Lower leg skin (tissue), 4 donors: ENCODE measurements at regions not wholly inside any gene's neighbourhood (a gene's known extent, or its start where the extent isn't known, plus 50 kb on each side); places are given as distances from the start of the nearest gene placed in this dataset.

ENCODE experiments used
- DNase-seq, 2 donors: peaks; one replicate each; pipeline ENCODE4 v3.0.0-alpha.2; 2019; ENCODE audit warnings: low spot score in 2 of 2
- H3K4me3 ChIP-seq: fragments of 200-600 bp; sonication (generic); 2 replicates; pipeline ENCODE4 v1.5.1; 2017; ENCODE audit warnings: mild to moderate bottlenecking, low read depth; ENCODE audit not compliant: poor library complexity, severe bottlenecking
- CTCF ChIP-seq, 3 donors: fragments of 450-650 bp; IDR thresholded peaks; one replicate each; pipeline ENCODE4 v1.5.1; 2016; ENCODE audit warnings: antibody characterized with exemption in 3 of 3, mild to moderate bottlenecking in 3 of 3, moderate library complexity in 2 of 3
- POLR2A ChIP-seq, 2 donors: fragments of 450-650 bp; IDR thresholded peaks; one replicate each; pipeline ENCODE4 v1.6.1; 2016 to 2017; ENCODE audit warnings: antibody characterized with exemption in 2 of 2, mild to moderate bottlenecking in 1 of 2, moderate library complexity in 1 of 2
- WGBS, 2 donors: methylation state at CpG; one replicate each; pipeline ENCODE4 v1.1.5; 2018; 5-methylcytosine and 5-hydroxymethylcytosine counted together
- intact Hi-C: fragments of 100-400 bp; cut with DNase I; formaldehyde crosslinking; loops from one replicate; pipeline ENCODE4 v1.15.0; 2023; ENCODE audit warnings: low total_unique reads

DNA sequence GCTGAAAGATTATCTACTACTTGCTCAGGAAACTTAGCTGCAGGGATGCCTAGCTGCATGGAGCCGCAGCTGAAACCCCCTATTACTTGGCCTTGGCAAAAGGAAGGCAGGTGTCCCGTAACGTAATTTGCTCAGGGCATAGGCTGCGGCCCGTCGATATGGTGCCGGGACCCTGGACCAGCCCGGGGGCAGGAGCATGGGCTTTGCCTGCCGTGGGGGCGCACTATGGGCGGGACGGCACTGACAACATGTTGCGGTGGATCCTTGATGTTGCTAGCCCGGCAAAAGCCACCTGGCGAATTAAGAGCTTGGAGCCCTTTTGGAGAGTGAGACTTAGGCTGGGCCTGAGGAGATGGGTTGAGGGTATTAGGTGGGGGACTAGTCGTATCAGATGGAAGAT is 1551.2 kb downstream of the AACS start:
- DNase-seq = no peak
- 95 to 97% methylated on average over 16 of the region's 16 CpGs for WGBS, 2 donors
- intact Hi-C loops = no loop called here
- no peak overlapping the region for H3K4me3 ChIP-seq
- TF ChIP-seq CTCF (IDR thresholded peaks at IDR 0.05) = no peak
- no peak for TF ChIP-seq POLR2A (IDR thresholded peaks at IDR 0.05)

GRCh38 chr12:126617312-126617711 is 1552.1 kb downstream of the AACS start:
- 91 to 92% methylated on average over 5 of the region's 5 CpGs for WGBS, 2 donors
- intact Hi-C loops = no loop called here
- no peak overlapping the region for H3K4me3 ChIP-seq
- DNase-seq = no peak
- TF ChIP-seq POLR2A (IDR thresholded peaks at IDR 0.05) (no peak), CTCF (IDR thresholded peaks at IDR 0.05) (no peak)

- TF ChIP-seq CTCF (IDR thresholded peaks at IDR 0.05) (no peak), POLR2A (IDR thresholded peaks at IDR 0.05) (no peak)
- intact Hi-C loops = no loop called here
- no peak for DNase-seq
- 56 to 57% methylated on average over 4 of the region's 4 CpGs for WGBS, 2 donors
- no peak overlapping the region for H3K4me3 ChIP-seq
Observed at GRCh38 chr12:126627596-126627995, 1562.4 kb downstream of the AACS start.

DNA sequence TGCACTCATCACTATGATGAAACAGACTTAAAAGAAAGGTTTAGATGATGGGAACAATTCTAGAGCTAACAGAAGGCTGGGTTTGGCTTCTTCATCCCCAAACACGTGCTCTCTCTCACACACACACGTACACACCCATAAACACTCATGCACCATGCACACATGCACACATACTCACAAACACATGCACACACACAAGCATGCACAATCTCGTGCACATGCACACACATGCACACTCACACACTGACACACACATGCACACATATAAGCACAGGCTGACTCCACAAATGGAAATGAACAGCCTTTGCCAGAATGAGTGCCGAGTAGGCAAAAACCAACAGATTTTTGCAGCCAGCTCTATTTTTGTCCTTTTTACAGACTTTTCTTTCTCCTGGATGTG is 1571.6 kb downstream of the AACS start:
- WGBS, 2 donors = 68 to 76% methylated on average over 4 of the region's 4 CpGs
- intact Hi-C loops = no loop called here
- TF ChIP-seq POLR2A (IDR thresholded peaks at IDR 0.05) (no peak), CTCF (IDR thresholded peaks at IDR 0.05) (no peak)

DNA sequence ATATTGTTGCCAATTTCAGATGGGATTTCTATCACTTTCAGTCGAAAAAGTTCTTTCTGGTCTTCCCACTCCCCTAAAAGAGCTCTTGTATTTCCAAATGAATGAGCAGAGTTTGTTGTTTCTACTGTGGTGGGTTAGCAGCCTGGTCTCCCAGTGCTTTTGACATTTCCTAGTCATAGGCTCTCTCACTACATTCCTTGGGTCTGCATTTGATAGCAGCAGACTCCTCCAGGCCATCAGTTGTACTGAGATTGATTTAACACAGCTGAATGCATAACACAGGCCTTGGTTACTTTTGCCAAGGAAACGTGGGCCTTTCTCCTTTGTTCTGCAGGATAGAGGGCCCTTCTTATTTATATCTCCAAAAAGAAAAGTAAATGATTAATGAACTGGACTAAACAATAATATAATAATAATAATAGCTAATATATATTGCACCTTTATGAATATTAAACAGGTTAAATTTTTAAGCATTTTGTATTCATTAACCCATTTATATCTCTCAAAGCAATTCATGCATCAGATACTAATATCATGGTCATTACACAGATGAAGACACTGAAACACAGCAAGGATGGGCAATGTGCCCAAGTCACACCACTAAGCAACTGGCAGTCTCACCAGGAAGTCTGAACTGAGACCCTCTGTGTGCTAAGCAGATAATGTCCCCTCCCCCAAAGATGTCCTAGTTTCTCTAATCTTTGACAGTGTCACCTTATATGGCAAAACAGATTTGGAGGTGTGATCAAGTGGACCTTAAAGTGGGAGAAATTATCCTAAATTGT is 1579.2 kb downstream of the AACS start:
- 48 to 50% methylated on average over 2 of the region's 2 CpGs for WGBS, 2 donors
- TF ChIP-seq CTCF (IDR thresholded peaks at IDR 0.05) = no peak
- TF ChIP-seq POLR2A (IDR thresholded peaks at IDR 0.05) = no peak
- DNase-seq = no peak
- intact Hi-C loops = no loop called here
- H3K4me3 ChIP-seq = no peak overlapping the region

More for the DNA sequence above, 1571.6 kb downstream of the AACS start:
- H3K4me3 ChIP-seq = no peak overlapping the region
- DNase-seq = no peak

DNA sequence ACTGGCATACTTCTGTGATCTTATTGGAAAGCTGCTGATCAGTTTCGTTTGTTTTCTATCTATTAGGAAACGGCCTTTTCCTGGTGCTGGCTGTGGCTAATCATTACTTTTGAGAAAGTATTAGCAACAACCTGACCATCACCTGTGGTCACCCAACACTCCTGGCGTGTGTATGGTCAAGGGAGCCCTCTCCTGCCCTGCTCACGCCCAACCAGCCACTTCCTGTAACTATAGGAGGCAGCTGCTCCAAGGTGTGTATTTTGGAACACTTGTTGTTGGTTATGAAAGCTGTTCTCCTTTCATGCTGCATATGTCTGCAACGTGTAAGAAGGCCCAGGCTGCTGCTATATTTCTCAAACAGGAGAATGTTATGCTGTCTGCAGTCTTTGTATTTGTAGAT is 1582.8 kb downstream of the AACS start:
- TF ChIP-seq POLR2A (IDR thresholded peaks at IDR 0.05) = no peak
- WGBS, 2 donors = 52% methylated on average over 5 of the region's 5 CpGs
- no peak overlapping the region for H3K4me3 ChIP-seq
- no peak for DNase-seq
- intact Hi-C loops = no loop called here
